HG03175 (cell line): ENCODE measurements at regions not wholly inside any gene's neighbourhood (a gene's known extent, or its start where the extent isn't known, plus 50 kb on each side); places are given as distances from the start of the nearest gene placed in this dataset.
"Not testable (repeated sequence)": the region's sequence is repeated elsewhere in the genome, so short reads cannot be mapped to it uniquely, and the experiment has no call there.

Source experiments
- ATAC-seq: cut with Tn5 transposase; IDR thresholded peaks from one replicate; pipeline ENCODE4 v1.9.1; 2021; ENCODE audit warnings: mild to moderate bottlenecking, moderate library complexity; ENCODE audit not compliant: unreplicated experiment

DNA sequence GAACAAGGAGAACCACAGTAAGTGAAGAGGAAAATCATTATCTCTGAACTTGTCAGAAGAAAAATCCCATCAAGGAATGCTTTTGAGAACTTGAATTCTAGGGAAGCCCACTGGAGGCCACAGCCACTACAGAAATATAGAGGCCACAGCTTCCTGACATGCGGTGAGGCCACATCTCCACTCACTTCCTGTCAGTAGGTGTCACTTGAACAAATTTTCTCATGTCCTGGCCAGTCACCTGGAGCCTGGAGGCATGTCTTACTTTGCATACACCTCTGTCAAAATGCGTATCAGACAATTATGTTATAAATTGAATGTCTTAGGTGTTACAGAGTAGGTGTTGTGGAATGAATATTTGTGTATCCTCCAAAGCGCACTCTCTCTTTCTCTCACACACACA is 370.3 kb downstream of the DAD1 start:
- ATAC-seq = no peak

DNA sequence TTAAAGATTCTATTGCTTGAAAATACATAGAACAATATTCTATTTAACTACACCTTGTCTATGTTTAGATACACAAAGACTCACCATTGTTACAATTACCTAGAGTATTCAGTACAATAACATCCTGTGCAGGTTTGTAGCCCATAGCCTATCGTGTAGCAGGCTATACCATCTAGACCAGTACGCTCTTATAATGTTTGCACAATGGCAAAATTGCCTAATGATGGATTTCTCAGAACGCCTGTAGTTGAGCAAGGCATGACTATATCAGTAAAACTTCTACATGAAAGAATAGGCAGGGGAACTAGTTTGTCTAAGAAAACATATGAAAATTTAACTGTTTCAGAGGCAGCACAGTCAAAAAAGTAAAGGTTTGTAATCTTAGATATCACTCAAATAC is 375.9 kb downstream of the DAD1 start:
- no peak for ATAC-seq

DNA sequence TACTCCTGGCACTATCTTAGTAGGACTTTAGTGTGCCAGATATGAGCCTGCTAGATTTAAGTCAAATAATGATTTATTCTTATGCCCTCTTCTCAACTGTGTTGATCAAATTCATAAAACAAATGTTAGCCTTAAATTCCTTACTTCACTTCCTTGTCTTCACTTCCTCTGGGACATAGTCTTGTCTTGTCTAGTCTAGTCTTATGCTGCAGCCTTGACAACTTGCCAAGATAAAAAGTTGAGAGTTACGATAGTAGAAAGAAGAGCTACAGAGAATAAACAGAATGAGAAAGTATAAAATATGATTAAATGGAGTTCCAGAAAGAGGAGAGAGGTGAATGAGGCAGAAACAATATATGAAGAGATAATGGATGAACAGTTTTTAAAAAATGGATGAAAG is 378.1 kb downstream of the DAD1 start:
- no peak for ATAC-seq

GRCh38 chr14:22210026-22210425 is 379.0 kb downstream of the DAD1 start:
- no peak for ATAC-seq

- no peak for ATAC-seq
These were observed 386.0 kb downstream of the DAD1 start for GRCh38 chr14:22203036-22203435.

GRCh38 chr14:22202313-22202712 is 386.7 kb downstream of the DAD1 start:
- no peak for ATAC-seq

- peak; percentile 63 for ATAC-seq
These were observed 387.9 kb downstream of the DAD1 start for GRCh38 chr14:22200977-22201605.

GRCh38 chr14:22200131-22200530 is 388.9 kb downstream of the DAD1 start:
- ATAC-seq = not testable (repeated sequence)

- ATAC-seq = no peak
These were observed 394.4 kb downstream of the DAD1 start for GRCh38 chr14:22194664-22195063.

DNA sequence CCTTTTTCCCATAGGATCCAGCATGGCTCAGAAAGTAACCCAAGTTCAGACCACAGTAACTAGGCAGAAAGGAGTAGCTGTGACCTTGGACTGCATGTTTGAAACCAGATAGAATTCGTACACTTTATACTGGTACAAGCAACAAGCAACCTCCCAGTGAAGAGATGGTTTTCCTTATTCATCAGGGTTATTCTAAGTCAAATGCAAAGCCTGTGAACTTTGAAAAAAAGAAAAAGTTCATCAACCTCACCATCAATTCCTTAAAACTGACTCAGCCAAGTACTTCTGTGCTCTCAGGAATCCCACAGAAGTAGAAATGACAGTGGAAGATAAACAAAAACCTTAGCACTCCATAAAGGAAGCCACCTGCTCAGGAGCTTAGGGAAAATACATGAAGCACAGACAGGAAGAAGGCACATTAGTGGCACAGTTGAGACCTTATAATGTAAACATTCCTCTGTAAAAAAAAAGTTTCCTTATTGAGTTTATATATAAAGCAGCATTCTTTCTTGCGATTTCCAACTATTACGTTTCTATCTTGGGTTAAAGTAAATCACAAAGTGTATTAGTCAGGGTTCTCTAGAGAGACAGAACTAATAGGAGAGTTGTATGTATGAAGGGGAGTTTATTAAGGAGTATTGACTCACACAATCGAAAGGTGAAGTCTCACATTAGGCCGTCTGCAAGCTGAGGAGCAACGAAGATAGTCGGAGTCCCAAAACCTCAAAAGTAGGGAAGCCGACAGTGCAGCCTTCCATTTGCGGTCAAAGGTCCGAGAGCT is 398.4 kb downstream of the DAD1 start:
- no peak for ATAC-seq

DNA sequence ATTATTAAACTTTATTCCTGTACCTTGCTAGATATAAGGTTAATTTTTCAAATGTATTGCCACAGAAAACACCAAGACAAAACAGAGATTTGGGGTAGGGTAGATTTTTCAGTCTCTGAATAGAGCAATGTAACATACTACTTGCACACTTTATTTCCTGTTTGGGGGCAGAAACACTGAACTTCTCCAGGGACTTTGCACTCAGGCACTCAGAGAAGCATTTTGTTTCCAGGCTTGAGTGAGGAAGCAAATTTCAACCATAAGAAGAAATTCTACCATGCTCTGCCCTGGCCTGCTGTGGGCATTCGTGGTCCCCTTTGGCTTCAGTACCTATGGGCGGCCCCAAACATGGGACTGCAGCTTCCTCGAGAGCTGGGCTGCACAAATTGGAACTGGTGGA is 399.1 kb downstream of the DAD1 start:
- no peak for ATAC-seq

DNA sequence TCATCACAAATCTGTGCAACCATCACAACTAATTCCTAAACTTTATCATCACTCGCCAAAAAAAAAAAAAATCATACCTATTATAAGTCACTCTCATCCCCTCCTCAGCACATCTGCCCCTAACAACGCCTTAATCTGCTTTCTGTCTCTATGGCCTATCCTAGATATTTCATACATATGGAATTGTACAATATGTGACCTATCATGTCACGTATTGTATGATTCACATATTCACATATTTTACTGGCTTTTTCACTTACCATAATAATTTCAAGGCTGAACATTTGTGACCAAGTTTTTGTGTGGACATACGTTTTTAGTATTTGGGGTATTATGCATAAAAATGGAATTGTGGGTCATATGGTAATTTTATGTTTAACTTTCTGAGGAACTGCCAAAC is 400.7 kb downstream of the DAD1 start:
- ATAC-seq = no peak

- ATAC-seq = no peak
These were observed 403.2 kb downstream of the DAD1 start for GRCh38 chr14:22185789-22186188.

GRCh38 chr14:22185191-22185590 is 403.8 kb downstream of the DAD1 start:
- no peak for ATAC-seq

- no peak for ATAC-seq
These were observed 404.2 kb downstream of the DAD1 start for GRCh38 chr14:22184830-22185168.

GRCh38 chr14:22184157-22184829 is 404.7 kb downstream of the DAD1 start:
- ATAC-seq = no peak

- no peak for ATAC-seq
These were observed 409.0 kb downstream of the DAD1 start for GRCh38 chr14:22180045-22180444.

GRCh38 chr14:22179190-22179589 is 409.8 kb downstream of the DAD1 start:
- ATAC-seq = no peak

- ATAC-seq = no peak
These were observed 410.6 kb downstream of the DAD1 start for GRCh38 chr14:22178333-22178839.

DNA sequence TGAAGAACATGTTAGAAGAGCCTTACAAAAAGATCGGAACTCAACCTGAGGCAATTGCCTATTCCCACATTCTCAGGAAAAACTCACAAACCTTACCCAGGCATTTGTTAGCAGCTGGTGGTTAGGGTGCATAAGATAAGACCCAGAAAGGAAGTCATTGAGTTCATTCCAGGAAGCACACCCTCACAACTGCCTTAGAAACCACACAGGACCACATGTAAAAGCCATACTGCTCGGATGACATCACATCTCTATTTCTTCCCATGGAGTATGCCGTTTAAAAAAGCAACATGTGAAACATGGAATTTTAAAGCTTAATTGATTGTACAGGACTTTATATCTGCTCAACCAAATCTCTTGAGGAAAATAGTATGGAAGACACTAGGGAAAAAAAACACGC is 411.2 kb downstream of the DAD1 start:
- ATAC-seq = peak; percentile 50

GRCh38 chr14:22176957-22177356 is 412.1 kb downstream of the DAD1 start:
- no peak for ATAC-seq

- not testable (repeated sequence) for ATAC-seq
These were observed 413.8 kb downstream of the DAD1 start for GRCh38 chr14:22175278-22175558.
